GM12892 (cell line): ENCODE measurements at regions not wholly inside any gene's neighbourhood (a gene's known extent, or its start where the extent isn't known, plus 50 kb on each side); places are given as distances from the start of the nearest gene placed in this dataset.

Experiments used
- DNase-seq: peaks from one replicate; pipeline ENCODE4 v3.0.0; 2011; ENCODE audit not compliant: insufficient read length
- FAIRE-seq: peaks from 2 replicates; lab custom pipeline; 2011; peaks lifted over from hg19 to GRCh38; lab: Jason Lieb, UNC
- POLR2A ChIP-seq: IDR thresholded peaks from 2 replicates; pipeline ENCODE4 v1.6.1; 2011; ENCODE audit warnings: low read depth, low read length, control low read depth
- POLR2AphosphoS5 ChIP-seq: IDR thresholded peaks from 2 replicates; pipeline ENCODE4 v1.6.1; 2011; ENCODE audit warnings: low read depth, low read length, control low read depth
- TAF1 ChIP-seq: IDR thresholded peaks from 2 replicates; pipeline ENCODE4 v1.6.1; 2011; ENCODE audit warnings: low read depth, mild to moderate bottlenecking, control low read depth, low read length, borderline replicate concordance

- FAIRE-seq: no peak
These were observed 466.4 kb downstream of the TDRD15 start for GRCh38 chr2:21590026-21590690.

GRCh38 chr2:21591926-21592325 is 468.2 kb downstream of the TDRD15 start:
- TF ChIP-seq TAF1 (no peak), POLR2AphosphoS5 (no peak), POLR2A (no peak)
- no peak for DNase-seq

More at GRCh38 chr2:21590026-21590690, 466.4 kb downstream of the TDRD15 start:
- no peak for TF ChIP-seq POLR2A
- no peak for TF ChIP-seq TAF1
- TF ChIP-seq POLR2AphosphoS5: no peak
- no peak for DNase-seq

GRCh38 chr2:21599417-21599816 is 475.6 kb downstream of the TDRD15 start:
- FAIRE-seq: no peak
- DNase-seq: no peak
- TF ChIP-seq TAF1 (no peak), POLR2A (no peak), POLR2AphosphoS5 (no peak)

More at GRCh38 chr2:21591926-21592325, 468.2 kb downstream of the TDRD15 start:
- no peak for FAIRE-seq

GRCh38 chr2:21602789-21603188 is 479.0 kb downstream of the TDRD15 start:
- no peak for FAIRE-seq
- TF ChIP-seq POLR2A (no peak), POLR2AphosphoS5 (no peak), TAF1 (no peak)
- no peak for DNase-seq

GRCh38 chr2:21607572-21607971 is 483.8 kb downstream of the TDRD15 start:
- DNase-seq: no peak
- TF ChIP-seq POLR2A (no peak), POLR2AphosphoS5 (no peak), TAF1 (no peak)
- no peak for FAIRE-seq

- DNase-seq (no peak), FAIRE-seq (no peak)
- TF ChIP-seq TAF1 (no peak), POLR2A (no peak), POLR2AphosphoS5 (no peak)
These were observed 486.5 kb downstream of the TDRD15 start for GRCh38 chr2:21610304-21610703.

GRCh38 chr2:21617885-21618434 is 494.2 kb downstream of the TDRD15 start:
- FAIRE-seq (no peak), DNase-seq (no peak)
- TF ChIP-seq TAF1 (no peak), POLR2AphosphoS5 (no peak), POLR2A (no peak)

GRCh38 chr2:21620771-21621170 is 497.0 kb downstream of the TDRD15 start:
- DNase-seq: no peak
- FAIRE-seq: no peak
- TF ChIP-seq TAF1: no peak
- no peak for TF ChIP-seq POLR2AphosphoS5
- TF ChIP-seq POLR2A: no peak

GRCh38 chr2:21627938-21628337 is 504.2 kb downstream of the TDRD15 start:
- no peak for FAIRE-seq
- no peak for DNase-seq
- TF ChIP-seq TAF1 (no peak), POLR2A (no peak), POLR2AphosphoS5 (no peak)

- TF ChIP-seq POLR2A (no peak), TAF1 (no peak), POLR2AphosphoS5 (no peak)
- FAIRE-seq: no peak
- no peak for DNase-seq
These were observed 509.2 kb downstream of the TDRD15 start for GRCh38 chr2:21633015-21633414.

GRCh38 chr2:21633466-21633865 is 509.7 kb downstream of the TDRD15 start:
- FAIRE-seq (no peak), DNase-seq (no peak)
- TF ChIP-seq TAF1 (no peak), POLR2AphosphoS5 (no peak), POLR2A (no peak)

GRCh38 chr2:21633911-21634310 is 510.1 kb downstream of the TDRD15 start:
- DNase-seq (no peak), FAIRE-seq (no peak)
- TF ChIP-seq POLR2AphosphoS5 (no peak), POLR2A (no peak)
